ENCODE measurements at regions not wholly inside any gene's neighbourhood (a gene's known extent, or its start where the extent isn't known, plus 50 kb on each side); places are given as distances from the start of the nearest gene placed in this dataset.
"Not testable (repeated sequence)": the region's sequence is repeated elsewhere in the genome, so short reads cannot be mapped to it uniquely, and the experiment has no call there.

DNA sequence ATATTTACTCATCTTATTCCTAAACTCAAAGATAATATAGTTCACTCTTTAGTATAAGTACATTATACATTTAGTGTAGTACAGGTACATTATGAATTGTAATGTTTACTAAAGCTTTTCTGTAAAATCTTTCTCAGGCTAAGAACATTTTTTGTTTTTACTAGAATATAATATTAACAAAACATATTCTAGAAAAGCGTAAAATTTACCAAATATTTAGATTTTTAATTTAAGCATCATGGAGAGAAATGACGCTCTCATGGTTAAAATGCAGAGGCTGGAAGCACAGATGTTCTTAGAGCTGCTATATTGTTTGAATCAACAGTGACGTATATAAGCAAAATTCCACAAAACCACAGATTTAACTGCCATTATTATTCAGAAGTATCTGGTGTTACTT lies 54.7 kb upstream of the NBPF15 start:
- not testable (repeated sequence) for H3K27ac Mint-ChIP-seq; DNase-seq; H3K4me1 Mint-ChIP-seq; H3K9me3 ChIP-seq (ENCODE audit: control insufficient read depth, low read length, poor library complexity, severe bottlenecking); ATAC-seq; H3K36me3 Mint-ChIP-seq (ENCODE audit: low read depth); H3K4me3 Mint-ChIP-seq; H3K27me3 Mint-ChIP-seq

DNA sequence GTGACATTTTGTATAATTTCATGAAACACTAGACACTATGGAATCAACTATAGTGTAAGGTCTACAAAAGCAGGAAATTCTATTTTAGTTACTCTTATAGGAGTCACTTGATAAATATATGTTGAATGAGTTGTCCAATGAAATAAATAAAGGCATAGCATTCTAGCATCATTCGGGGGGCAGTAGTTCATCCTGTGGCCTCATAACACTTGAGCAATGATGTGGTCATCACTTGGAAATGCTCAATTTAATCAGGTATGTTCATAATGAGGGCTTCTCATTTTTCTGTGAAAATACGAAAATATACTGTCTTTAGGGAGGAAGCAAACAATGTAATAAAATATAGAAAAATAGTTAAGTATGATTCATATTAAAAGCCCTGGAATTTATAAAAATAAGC lies 55.4 kb upstream of the NBPF15 start:
- ATAC-seq, H3K27me3 Mint-ChIP-seq, H3K27ac Mint-ChIP-seq: not testable (repeated sequence)

DNA sequence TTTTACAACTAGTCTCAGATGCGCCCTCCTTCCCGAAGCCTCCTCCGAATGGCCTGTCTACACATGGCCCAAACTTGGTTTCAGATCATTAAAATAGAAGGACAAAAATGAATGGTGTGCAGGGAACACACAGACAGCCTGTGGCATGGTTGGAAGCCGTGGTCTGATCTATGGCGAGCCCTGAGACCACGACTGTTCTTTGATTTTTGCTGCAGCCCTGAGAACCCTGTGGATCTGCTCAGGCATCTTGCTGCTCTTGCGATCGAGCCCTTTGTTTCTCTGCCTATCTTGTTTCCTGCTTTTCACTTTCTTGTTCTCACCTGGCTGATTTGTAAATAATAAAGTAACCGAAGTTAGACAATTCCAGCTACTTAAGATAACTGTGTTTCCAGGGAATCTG lies 57.0 kb upstream of the NBPF15 start:
- not testable (repeated sequence) for H3K4me1 Mint-ChIP-seq; H3K27ac Mint-ChIP-seq; H3K4me3 Mint-ChIP-seq; ATAC-seq; H3K27me3 Mint-ChIP-seq; H3K36me3 Mint-ChIP-seq (ENCODE audit: low read depth); DNase-seq; H3K9me3 ChIP-seq (ENCODE audit: control insufficient read depth, low read length, poor library complexity, severe bottlenecking)

More for the DNA sequence above, 55.4 kb upstream of the NBPF15 start:
- H3K36me3 Mint-ChIP-seq (ENCODE audit: low read depth); H3K4me1 Mint-ChIP-seq; H3K9me3 ChIP-seq (ENCODE audit: control insufficient read depth, low read length, poor library complexity, severe bottlenecking); H3K4me3 Mint-ChIP-seq; DNase-seq: not testable (repeated sequence)

DNA sequence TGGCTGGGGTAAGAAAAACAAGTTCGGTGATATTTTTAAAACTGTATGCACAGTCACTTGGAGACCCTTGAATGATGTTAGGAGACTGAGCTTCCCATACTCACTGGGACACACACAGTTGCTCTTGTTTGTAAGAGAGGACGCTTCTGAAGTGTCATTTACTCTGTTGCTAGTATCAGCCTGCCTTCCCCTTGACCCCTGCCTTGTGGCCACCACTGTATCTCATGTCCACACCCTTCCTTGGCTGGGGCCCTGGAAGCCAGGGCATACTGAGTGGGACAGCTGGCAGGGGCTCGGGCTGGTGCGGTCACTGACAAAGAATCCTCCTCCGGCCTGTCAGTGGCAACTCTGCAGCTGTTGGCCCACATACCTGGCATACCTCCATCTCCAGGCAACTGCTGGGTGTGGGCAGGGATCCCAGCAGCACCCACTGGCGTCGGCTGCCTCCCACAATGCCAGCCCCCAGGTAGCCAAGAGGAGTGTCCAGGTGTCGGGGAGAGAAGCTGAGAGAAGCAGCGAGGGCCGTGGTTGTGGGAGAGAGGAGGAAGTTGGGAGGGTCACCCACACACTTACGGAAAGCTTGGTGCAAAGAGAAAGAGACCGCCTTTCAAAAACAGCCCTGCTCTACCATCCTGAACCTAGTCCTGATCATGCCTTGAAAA lies 58.2 kb upstream of the NBPF15 start:
- not testable (repeated sequence) for H3K36me3 Mint-ChIP-seq (ENCODE audit: low read depth); H3K9me3 ChIP-seq (ENCODE audit: control insufficient read depth, low read length, poor library complexity, severe bottlenecking); DNase-seq; ATAC-seq; H3K27me3 Mint-ChIP-seq; H3K4me3 Mint-ChIP-seq; H3K4me1 Mint-ChIP-seq
- peak overlapping the region; percentile 51 for H3K27ac Mint-ChIP-seq

- H3K9me3 ChIP-seq (ENCODE audit: control insufficient read depth, low read length, poor library complexity, severe bottlenecking); H3K36me3 Mint-ChIP-seq (ENCODE audit: low read depth); H3K4me1 Mint-ChIP-seq; H3K27me3 Mint-ChIP-seq: not testable (repeated sequence)
- DNase-seq (peak; percentile 34 to 70 (median 56)), ATAC-seq (peak; percentile 90)
- Mint-ChIP-seq H3K4me3 (peak overlapping the region; percentile 88), H3K27ac (peak overlapping the region; percentile 97)
These were observed 62.4 kb upstream of the NBPF15 start for GRCh38 chr1:144523661-144524407.

DNA sequence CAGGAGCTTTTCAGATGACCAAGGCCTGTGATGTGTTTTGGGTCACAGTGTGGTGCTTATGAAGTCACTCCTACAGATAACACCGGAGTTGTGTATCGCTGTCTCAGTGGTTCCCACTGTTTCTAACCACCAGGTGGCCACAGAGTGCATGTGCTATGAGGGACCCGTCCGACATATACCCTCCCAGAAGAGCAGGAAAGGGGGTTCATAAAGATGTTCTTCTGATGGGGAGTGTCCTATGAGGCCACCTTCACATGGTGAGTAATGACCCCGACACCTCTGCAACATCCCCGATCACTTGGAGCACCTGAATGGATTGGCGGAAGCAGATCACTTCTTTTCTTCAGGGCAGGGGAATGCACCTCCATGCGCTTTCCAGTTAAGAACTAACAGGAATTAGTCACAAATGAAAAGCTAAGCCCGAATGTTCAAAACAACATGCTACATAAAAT lies 60.5 kb upstream of the PPIAL4F start:
- not testable (repeated sequence) for H3K9me3 ChIP-seq (ENCODE audit: control insufficient read depth, low read length, poor library complexity, severe bottlenecking); H3K27me3 Mint-ChIP-seq; H3K36me3 Mint-ChIP-seq (ENCODE audit: low read depth); DNase-seq
- Mint-ChIP-seq H3K4me1 (peaks cover 14% of the 10 kb centered on the region), H3K27ac (peak overlapping the region; percentile 68), H3K4me3 (peak overlapping the region; percentile 73)
- ATAC-seq, result peak; percentile 75

GRCh38 chr1:144533480-144533879 lies 59.2 kb upstream of the PPIAL4F start:
- Mint-ChIP-seq H3K4me1 (peaks cover 14% of the 10 kb centered on the region), H3K27ac (peak overlapping the region; percentile 69)
- not testable (repeated sequence) for DNase-seq

GRCh38 chr1:144534286-144534685 lies 58.4 kb upstream of the PPIAL4F start:
- H3K4me3 Mint-ChIP-seq; H3K27me3 Mint-ChIP-seq; H3K36me3 Mint-ChIP-seq (ENCODE audit: low read depth); DNase-seq; H3K9me3 ChIP-seq (ENCODE audit: control insufficient read depth, low read length, poor library complexity, severe bottlenecking); H3K27ac Mint-ChIP-seq: not testable (repeated sequence)
- H3K4me1 Mint-ChIP-seq, result peaks cover 14% of the 10 kb centered on the region
- peak; percentile 80 for ATAC-seq

More at GRCh38 chr1:144533480-144533879, 59.2 kb upstream of the PPIAL4F start:
- not testable (repeated sequence) for ATAC-seq; H3K9me3 ChIP-seq (ENCODE audit: control insufficient read depth, low read length, poor library complexity, severe bottlenecking); H3K27me3 Mint-ChIP-seq; H3K36me3 Mint-ChIP-seq (ENCODE audit: low read depth)
- H3K4me3 Mint-ChIP-seq, result peak overlapping the region; percentile 28

DNA sequence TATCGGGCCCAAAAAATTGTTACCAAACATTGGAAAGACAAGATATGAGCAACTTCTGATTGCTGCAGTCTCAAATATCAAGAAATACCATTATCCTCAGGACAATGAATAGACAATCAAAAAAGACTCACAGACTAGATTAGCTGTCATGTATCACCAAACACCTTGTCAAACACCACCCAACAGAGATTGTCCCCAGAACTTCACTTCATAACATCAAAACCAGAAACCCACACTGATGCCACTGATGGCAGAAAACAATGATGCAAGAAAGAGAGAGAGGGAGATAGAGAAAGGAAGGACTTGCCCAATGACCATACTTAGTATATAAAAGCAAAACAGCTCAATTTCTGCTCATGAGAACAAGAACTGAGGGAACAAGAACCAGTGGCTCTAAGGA lies 56.0 kb upstream of the PPIAL4F start:
- not testable (repeated sequence) for DNase-seq; H3K36me3 Mint-ChIP-seq (ENCODE audit: low read depth); H3K27me3 Mint-ChIP-seq; H3K9me3 ChIP-seq (ENCODE audit: control insufficient read depth, low read length, poor library complexity, severe bottlenecking); H3K4me3 Mint-ChIP-seq; ATAC-seq; H3K27ac Mint-ChIP-seq
- H3K4me1 Mint-ChIP-seq, result peaks cover 14% of the 10 kb centered on the region

GRCh38 chr1:144537234-144537633 lies 55.5 kb upstream of the PPIAL4F start:
- not testable (repeated sequence) for DNase-seq; H3K4me1 Mint-ChIP-seq; H3K4me3 Mint-ChIP-seq; ATAC-seq; H3K27ac Mint-ChIP-seq; H3K27me3 Mint-ChIP-seq; H3K9me3 ChIP-seq (ENCODE audit: control insufficient read depth, low read length, poor library complexity, severe bottlenecking); H3K36me3 Mint-ChIP-seq (ENCODE audit: low read depth)

DNA sequence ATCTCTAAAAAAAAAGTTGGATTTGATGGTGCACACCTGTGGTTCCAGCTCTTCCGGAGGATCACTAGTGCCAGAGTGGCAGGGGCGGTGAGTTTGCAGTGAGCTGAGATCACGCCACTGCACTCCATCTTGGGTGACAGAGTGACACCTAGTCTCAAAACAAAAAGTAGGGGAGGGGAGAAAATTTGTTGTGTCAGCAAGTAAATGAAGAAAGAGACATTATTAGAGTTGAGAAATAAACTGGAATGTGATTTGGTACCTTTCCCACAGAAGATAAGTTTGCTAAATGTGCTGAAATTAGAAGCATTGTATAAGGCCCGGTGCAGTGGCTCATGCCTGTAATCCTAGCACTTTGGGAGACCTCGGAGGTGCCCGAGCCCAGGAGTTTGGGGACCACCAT lies 54.0 kb upstream of the PPIAL4F start:
- not testable (repeated sequence) for DNase-seq; H3K36me3 Mint-ChIP-seq (ENCODE audit: low read depth); H3K27ac Mint-ChIP-seq; H3K9me3 ChIP-seq (ENCODE audit: control insufficient read depth, low read length, poor library complexity, severe bottlenecking); H3K27me3 Mint-ChIP-seq; H3K4me3 Mint-ChIP-seq; ATAC-seq; H3K4me1 Mint-ChIP-seq

GRCh38 chr1:144539191-144539960 lies 53.3 kb upstream of the PPIAL4F start:
- H3K36me3 Mint-ChIP-seq (ENCODE audit: low read depth); ATAC-seq; DNase-seq; H3K27me3 Mint-ChIP-seq; H3K27ac Mint-ChIP-seq; H3K4me1 Mint-ChIP-seq; H3K9me3 ChIP-seq (ENCODE audit: control insufficient read depth, low read length, poor library complexity, severe bottlenecking): not testable (repeated sequence)
- H3K4me3 Mint-ChIP-seq, result peak overlapping the region; percentile 12
